ENCODE measurements at regions not wholly inside any gene's neighbourhood (a gene's known extent, or its start where the extent isn't known, plus 50 kb on each side); places are given as distances from the start of the nearest gene placed in this dataset.

DNA sequence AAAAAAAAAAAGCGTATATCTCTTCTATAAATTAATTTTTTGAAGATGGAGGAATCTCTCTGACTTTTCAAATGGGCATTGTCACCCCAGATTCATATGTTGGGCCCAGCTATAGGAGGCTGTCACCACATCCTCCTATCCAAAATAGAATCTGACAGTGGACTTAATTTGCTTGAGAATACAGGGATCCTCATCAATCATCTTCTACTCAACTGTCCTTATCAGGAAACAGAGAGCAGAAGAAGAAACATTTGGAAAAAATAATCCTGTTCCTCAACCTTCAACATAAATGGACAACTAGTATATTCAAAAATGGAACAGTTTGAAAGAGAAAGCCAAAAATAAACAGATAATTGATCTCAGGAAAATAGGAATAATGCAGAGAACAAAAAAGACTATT, 725.4 kb upstream of the INTU start:
- TF ChIP-seq, protein P1, sequence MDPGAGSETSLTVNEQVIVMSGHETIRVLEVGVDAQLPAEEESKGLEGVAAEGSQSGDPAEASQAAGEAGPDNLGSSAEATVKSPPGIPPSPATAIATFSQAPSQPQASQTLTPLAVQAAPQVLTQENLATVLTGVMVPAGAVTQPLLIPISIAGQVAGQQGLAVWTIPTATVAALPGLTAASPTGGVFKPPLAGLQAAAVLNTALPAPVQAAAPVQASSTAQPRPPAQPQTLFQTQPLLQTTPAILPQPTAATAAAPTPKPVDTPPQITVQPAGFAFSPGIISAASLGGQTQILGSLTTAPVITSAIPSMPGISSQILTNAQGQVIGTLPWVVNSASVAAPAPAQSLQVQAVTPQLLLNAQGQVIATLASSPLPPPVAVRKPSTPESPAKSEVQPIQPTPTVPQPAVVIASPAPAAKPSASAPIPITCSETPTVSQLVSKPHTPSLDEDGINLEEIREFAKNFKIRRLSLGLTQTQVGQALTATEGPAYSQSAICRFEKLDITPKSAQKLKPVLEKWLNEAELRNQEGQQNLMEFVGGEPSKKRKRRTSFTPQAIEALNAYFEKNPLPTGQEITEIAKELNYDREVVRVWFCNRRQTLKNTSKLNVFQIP (CRISPR knock-in tag; IDR thresholded peaks at IDR 0.05; ENCODE audit: borderline replicate concordance, low read depth): no peak
- TF ChIP-seq, protein P2, sequence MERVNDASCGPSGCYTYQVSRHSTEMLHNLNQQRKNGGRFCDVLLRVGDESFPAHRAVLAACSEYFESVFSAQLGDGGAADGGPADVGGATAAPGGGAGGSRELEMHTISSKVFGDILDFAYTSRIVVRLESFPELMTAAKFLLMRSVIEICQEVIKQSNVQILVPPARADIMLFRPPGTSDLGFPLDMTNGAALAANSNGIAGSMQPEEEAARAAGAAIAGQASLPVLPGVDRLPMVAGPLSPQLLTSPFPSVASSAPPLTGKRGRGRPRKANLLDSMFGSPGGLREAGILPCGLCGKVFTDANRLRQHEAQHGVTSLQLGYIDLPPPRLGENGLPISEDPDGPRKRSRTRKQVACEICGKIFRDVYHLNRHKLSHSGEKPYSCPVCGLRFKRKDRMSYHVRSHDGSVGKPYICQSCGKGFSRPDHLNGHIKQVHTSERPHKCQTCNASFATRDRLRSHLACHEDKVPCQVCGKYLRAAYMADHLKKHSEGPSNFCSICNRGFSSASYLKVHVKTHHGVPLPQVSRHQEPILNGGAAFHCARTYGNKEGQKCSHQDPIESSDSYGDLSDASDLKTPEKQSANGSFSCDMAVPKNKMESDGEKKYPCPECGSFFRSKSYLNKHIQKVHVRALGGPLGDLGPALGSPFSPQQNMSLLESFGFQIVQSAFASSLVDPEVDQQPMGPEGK (CRISPR knock-in tag; IDR thresholded peaks at IDR 0.05; ENCODE audit: borderline replicate concordance): no peak
- TF ChIP-seq ZC3H10 (CRISPR knock-in tag; IDR thresholded peaks at IDR 0.05) (no peak), RARB (CRISPR knock-in tag; IDR thresholded peaks at IDR 0.05) (no peak), ISL1 (CRISPR knock-in tag; IDR thresholded peaks at IDR 0.05) (no peak), TOX (CRISPR knock-in tag; IDR thresholded peaks at IDR 0.05; ENCODE audit: borderline replicate concordance) (no peak), ZNF565 (CRISPR knock-in tag; conservative IDR thresholded peaks at IDR 0.05; ENCODE audit: low read depth) (no peak), BACH2 (CRISPR knock-in tag; IDR thresholded peaks at IDR 0.05; ENCODE audit: borderline replicate concordance) (no peak), ZNF70 (CRISPR knock-in tag; IDR thresholded peaks at IDR 0.05) (no peak), ZFP3 (CRISPR knock-in tag; IDR thresholded peaks at IDR 0.05) (no peak), PPARA (CRISPR knock-in tag; IDR thresholded peaks at IDR 0.05; ENCODE audit: borderline replicate concordance) (no peak), OSR1 (CRISPR knock-in tag; IDR thresholded peaks at IDR 0.05) (no peak), ARNTL (CRISPR knock-in tag; IDR thresholded peaks at IDR 0.05; ENCODE audit: borderline replicate concordance, low read depth) (no peak)
- TF ChIP-seq, protein P3, sequence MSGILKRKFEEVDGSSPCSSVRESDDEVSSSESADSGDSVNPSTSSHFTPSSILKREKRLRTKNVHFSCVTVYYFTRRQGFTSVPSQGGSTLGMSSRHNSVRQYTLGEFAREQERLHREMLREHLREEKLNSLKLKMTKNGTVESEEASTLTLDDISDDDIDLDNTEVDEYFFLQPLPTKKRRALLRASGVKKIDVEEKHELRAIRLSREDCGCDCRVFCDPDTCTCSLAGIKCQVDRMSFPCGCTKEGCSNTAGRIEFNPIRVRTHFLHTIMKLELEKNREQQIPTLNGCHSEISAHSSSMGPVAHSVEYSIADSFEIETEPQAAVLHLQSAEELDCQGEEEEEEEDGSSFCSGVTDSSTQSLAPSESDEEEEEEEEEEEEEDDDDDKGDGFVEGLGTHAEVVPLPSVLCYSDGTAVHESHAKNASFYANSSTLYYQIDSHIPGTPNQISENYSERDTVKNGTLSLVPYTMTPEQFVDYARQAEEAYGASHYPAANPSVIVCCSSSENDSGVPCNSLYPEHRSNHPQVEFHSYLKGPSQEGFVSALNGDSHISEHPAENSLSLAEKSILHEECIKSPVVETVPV (CRISPR knock-in tag; IDR thresholded peaks at IDR 0.05): no peak

DNA sequence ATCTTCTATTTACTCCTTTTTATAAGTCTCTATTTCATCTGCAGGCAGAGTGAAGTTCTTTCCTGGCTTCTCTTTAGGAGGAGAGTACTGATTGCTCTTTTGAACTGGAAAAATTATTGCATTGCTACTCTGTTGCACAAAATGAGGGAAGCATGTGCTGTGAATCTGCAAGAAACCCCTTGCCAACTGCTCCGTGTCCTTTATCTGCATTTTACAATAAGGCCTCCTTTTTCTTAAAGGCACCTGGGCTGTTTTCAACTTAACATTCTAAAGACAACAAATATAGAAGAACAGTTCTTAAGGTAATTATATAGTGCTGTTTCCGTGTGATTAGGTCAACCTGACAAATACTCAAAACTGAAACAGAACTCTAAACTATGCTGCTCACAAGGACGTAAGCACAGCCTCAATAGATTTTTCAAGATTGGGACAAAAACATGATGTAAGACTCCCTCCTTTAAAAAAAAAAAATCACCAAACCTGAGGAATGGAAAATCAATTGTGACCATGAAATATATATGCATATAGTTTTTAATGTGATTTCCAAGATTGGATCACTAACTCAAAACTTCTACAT, 716.6 kb upstream of the INTU start:
- peak; percentile 63 for ATAC-seq
- TF ChIP-seq, protein P3 (CRISPR knock-in tag; IDR thresholded peaks at IDR 0.05): no peak
- TF ChIP-seq RARB (CRISPR knock-in tag; IDR thresholded peaks at IDR 0.05) (no peak), ZNF8 (CRISPR knock-in tag; IDR thresholded peaks at IDR 0.05) (no peak), ISL1 (CRISPR knock-in tag; IDR thresholded peaks at IDR 0.05) (no peak), SNAI2 (CRISPR knock-in tag; IDR thresholded peaks at IDR 0.05) (no peak), ZNF70 (CRISPR knock-in tag; IDR thresholded peaks at IDR 0.05) (no peak), TCF4 (CRISPR knock-in tag; IDR thresholded peaks at IDR 0.05; ENCODE audit: borderline replicate concordance) (no peak), ZFP30 (CRISPR knock-in tag; IDR thresholded peaks at IDR 0.05) (no peak), BACH2 (CRISPR knock-in tag; IDR thresholded peaks at IDR 0.05; ENCODE audit: borderline replicate concordance) (no peak), ESRRG (CRISPR knock-in tag; IDR thresholded peaks at IDR 0.05) (no peak), OSR1 (CRISPR knock-in tag; IDR thresholded peaks at IDR 0.05) (no peak), ZFP3 (CRISPR knock-in tag; IDR thresholded peaks at IDR 0.05) (no peak)
- TF ChIP-seq, protein P4, sequence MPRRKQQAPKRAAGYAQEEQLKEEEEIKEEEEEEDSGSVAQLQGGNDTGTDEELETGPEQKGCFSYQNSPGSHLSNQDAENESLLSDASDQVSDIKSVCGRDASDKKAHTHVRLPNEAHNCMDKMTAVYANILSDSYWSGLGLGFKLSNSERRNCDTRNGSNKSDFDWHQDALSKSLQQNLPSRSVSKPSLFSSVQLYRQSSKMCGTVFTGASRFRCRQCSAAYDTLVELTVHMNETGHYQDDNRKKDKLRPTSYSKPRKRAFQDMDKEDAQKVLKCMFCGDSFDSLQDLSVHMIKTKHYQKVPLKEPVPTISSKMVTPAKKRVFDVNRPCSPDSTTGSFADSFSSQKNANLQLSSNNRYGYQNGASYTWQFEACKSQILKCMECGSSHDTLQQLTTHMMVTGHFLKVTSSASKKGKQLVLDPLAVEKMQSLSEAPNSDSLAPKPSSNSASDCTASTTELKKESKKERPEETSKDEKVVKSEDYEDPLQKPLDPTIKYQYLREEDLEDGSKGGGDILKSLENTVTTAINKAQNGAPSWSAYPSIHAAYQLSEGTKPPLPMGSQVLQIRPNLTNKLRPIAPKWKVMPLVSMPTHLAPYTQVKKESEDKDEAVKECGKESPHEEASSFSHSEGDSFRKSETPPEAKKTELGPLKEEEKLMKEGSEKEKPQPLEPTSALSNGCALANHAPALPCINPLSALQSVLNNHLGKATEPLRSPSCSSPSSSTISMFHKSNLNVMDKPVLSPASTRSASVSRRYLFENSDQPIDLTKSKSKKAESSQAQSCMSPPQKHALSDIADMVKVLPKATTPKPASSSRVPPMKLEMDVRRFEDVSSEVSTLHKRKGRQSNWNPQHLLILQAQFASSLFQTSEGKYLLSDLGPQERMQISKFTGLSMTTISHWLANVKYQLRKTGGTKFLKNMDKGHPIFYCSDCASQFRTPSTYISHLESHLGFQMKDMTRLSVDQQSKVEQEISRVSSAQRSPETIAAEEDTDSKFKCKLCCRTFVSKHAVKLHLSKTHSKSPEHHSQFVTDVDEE (CRISPR knock-in tag; IDR thresholded peaks at IDR 0.05): no peak
- TF ChIP-seq, protein P5, sequence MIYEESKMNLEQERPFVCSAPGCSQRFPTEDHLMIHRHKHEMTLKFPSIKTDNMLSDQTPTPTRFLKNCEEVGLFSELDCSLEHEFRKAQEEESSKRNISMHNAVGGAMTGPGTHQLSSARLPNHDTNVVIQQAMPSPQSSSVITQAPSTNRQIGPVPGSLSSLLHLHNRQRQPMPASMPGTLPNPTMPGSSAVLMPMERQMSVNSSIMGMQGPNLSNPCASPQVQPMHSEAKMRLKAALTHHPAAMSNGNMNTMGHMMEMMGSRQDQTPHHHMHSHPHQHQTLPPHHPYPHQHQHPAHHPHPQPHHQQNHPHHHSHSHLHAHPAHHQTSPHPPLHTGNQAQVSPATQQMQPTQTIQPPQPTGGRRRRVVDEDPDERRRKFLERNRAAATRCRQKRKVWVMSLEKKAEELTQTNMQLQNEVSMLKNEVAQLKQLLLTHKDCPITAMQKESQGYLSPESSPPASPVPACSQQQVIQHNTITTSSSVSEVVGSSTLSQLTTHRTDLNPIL (CRISPR knock-in tag; IDR thresholded peaks at IDR 0.05; ENCODE audit: low read depth): no peak
- TF ChIP-seq, protein P2 (CRISPR knock-in tag; IDR thresholded peaks at IDR 0.05; ENCODE audit: borderline replicate concordance): no peak

More for the DNA sequence above, 725.4 kb upstream of the INTU start:
- no peak for ATAC-seq
